ENCODE measurements at regions not wholly inside any gene's neighbourhood (a gene's known extent, or its start where the extent isn't known, plus 50 kb on each side); places are given as distances from the start of the nearest gene placed in this dataset.

DNA sequence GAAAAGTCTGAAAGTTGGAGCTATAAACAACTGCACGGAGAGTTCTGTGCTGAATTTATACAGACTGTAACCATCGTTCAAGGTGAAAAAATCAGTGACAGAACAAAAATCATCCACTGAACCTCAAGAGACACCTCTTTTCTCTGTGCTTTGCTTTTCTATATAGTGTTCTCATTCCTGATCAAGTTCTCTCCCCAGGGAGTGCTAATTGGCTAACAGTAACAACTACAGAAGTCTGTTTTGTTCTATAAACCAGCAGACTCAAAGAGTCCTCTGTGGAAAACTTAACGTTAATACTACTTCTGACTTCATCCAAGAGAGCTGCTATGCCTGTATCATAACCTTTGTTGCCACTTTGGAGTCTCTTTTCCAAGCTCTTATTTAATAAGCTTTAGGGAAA is 1388.3 kb upstream of the C9orf72 start:
- TF ChIP-seq EZH2 (IDR thresholded peaks at IDR 0.05; ENCODE audit: borderline replicate concordance, low read length), result no peak
- TF ChIP-seq, protein P1, sequence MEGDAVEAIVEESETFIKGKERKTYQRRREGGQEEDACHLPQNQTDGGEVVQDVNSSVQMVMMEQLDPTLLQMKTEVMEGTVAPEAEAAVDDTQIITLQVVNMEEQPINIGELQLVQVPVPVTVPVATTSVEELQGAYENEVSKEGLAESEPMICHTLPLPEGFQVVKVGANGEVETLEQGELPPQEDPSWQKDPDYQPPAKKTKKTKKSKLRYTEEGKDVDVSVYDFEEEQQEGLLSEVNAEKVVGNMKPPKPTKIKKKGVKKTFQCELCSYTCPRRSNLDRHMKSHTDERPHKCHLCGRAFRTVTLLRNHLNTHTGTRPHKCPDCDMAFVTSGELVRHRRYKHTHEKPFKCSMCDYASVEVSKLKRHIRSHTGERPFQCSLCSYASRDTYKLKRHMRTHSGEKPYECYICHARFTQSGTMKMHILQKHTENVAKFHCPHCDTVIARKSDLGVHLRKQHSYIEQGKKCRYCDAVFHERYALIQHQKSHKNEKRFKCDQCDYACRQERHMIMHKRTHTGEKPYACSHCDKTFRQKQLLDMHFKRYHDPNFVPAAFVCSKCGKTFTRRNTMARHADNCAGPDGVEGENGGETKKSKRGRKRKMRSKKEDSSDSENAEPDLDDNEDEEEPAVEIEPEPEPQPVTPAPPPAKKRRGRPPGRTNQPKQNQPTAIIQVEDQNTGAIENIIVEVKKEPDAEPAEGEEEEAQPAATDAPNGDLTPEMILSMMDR (IDR thresholded peaks at IDR 0.05; ENCODE audit: low read length), result no peak
